ENCODE measurements at regions not wholly inside any gene's neighbourhood (a gene's known extent, or its start where the extent isn't known, plus 50 kb on each side); places are given as distances from the start of the nearest gene placed in this dataset.

DNA sequence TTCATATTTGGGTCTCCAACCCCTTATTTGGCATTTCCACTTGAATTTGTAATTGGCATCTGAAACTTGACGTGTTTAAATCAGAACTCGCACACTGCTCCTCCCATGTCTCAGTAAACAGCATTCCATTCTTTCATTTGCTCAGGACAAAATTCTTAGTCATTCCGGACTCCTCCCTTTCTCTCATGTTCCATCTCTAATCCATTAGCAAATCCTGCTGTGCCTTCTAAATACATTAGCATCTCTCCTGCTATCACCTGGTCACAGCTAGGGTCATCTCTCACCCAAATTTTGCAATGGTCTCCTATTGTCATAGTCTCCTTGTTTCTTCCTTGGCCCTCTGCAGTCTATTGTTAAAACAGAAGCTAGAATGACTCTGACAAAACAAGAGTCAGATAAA, 119.9 kb upstream of the CADPS start:
- TF ChIP-seq MYC (IDR thresholded peaks at IDR 0.05; ENCODE audit: low read depth, low read length), result no peak
- TF ChIP-seq POLR2A (IDR thresholded peaks at IDR 0.05; ENCODE audit: extremely low read depth, insufficient read length), result no peak
- TF ChIP-seq, protein P1, sequence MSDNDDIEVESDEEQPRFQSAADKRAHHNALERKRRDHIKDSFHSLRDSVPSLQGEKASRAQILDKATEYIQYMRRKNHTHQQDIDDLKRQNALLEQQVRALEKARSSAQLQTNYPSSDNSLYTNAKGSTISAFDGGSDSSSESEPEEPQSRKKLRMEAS (IDR thresholded peaks at IDR 0.05; ENCODE audit: low read depth, low read length), result no peak
- TF ChIP-seq, protein P2, sequence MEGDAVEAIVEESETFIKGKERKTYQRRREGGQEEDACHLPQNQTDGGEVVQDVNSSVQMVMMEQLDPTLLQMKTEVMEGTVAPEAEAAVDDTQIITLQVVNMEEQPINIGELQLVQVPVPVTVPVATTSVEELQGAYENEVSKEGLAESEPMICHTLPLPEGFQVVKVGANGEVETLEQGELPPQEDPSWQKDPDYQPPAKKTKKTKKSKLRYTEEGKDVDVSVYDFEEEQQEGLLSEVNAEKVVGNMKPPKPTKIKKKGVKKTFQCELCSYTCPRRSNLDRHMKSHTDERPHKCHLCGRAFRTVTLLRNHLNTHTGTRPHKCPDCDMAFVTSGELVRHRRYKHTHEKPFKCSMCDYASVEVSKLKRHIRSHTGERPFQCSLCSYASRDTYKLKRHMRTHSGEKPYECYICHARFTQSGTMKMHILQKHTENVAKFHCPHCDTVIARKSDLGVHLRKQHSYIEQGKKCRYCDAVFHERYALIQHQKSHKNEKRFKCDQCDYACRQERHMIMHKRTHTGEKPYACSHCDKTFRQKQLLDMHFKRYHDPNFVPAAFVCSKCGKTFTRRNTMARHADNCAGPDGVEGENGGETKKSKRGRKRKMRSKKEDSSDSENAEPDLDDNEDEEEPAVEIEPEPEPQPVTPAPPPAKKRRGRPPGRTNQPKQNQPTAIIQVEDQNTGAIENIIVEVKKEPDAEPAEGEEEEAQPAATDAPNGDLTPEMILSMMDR (IDR thresholded peaks at IDR 0.05; ENCODE audit: low read depth, low read length), result no peak
- no peak for DNase-seq (ENCODE audit: low read depth)

DNA sequence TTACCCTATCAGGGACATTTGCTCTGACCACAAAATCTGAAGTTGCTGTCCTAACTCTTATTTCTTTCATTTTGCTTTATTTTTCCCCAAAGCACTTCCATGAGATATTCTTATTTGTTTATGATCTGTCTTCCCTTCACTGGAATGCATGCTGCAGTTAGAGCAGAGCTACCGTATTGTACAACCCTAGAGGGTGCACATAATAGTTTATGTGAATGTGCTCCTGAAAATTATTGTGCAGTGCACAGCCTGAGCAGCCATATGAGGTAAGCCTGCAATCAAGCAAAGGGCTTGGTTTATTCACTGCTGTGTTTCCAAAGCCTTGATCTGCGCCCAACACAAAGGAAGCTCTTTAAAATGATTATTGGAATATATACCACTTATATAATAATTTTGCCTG, 120.3 kb upstream of the CADPS start:
- no peak for DNase-seq (ENCODE audit: low read depth)
- no peak overlapping the region for H3K4me3 ChIP-seq (ENCODE audit: low read depth, low read length)
- TF ChIP-seq, protein P2 (IDR thresholded peaks at IDR 0.05; ENCODE audit: low read depth, low read length), result no peak
- TF ChIP-seq MYC (IDR thresholded peaks at IDR 0.05; ENCODE audit: low read depth, low read length) (no peak), POLR2A (IDR thresholded peaks at IDR 0.05; ENCODE audit: extremely low read depth, insufficient read length) (no peak)
- TF ChIP-seq, protein P1 (IDR thresholded peaks at IDR 0.05; ENCODE audit: low read depth, low read length), result no peak

More for the DNA sequence above, 119.9 kb upstream of the CADPS start:
- H3K4me3 ChIP-seq (ENCODE audit: low read depth, low read length), result no peak overlapping the region

DNA sequence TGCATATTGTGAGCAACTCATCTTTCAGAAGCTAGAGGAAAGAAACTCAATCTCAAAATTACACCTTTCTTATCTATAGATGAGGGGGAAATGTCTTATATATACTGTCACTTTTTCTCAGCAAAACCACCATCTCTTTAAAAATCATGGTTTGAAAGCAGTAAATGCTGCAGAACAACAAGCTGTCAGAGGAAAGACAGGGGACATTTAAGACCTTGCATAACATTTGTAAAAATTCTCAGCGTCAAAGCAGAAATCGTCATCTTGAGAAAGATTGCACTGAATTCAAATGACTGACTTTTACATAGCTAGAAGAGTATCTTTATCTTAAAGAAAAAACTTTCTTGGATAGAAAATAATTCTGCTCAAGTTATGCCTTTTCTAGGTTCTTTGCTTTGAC, 122.2 kb upstream of the CADPS start:
- H3K4me3 ChIP-seq (ENCODE audit: low read depth, low read length), result no peak overlapping the region
- no peak for TF ChIP-seq MYC (IDR thresholded peaks at IDR 0.05; ENCODE audit: low read depth, low read length)
- no peak for DNase-seq (ENCODE audit: low read depth)

DNA sequence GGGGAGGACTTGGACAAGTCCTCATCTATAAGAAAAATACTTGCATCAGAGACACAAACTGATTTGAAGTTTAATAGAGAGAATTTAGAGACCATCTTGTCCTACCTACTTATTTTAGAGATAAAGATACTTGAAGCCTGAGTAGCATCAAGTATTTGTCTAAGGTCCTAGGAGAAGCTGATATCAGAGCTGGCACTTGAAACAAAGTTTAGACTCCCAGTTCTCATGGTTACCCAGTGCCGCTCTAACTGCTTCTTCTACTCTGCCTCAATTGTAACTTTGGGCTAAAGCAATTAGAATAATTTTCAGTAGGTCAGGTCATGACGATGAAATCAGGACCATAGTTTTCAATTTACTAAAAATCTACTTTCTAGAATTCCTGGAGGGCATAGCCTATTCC, 123.9 kb upstream of the CADPS start:
- no peak overlapping the region for H3K4me3 ChIP-seq (ENCODE audit: low read depth, low read length)
- TF ChIP-seq, protein P1 (IDR thresholded peaks at IDR 0.05; ENCODE audit: low read depth, low read length), result no peak
- no peak for DNase-seq (ENCODE audit: low read depth)

DNA sequence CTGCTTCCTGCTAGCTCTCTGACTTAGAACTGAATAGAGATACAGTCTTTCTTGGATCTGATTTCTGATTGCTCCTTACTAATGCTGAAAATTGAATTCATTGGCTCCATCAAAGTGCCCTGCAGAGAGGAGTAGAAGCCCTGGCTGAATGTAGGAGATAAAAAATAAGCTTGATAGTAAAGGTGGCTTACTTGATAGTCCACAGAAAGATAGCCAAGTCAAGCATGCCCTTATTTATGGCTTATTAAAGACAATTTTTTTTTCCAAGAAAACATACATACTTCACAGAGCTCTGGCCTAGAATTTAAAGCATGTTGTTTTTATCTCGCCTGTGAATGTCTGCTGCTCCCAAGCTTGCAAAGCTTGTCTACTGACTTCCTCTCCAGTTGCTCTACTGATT, 124.6 kb upstream of the CADPS start:
- no peak for DNase-seq (ENCODE audit: low read depth)
- TF ChIP-seq, protein P1 (IDR thresholded peaks at IDR 0.05; ENCODE audit: low read depth, low read length), result no peak
- TF ChIP-seq POLR2A (IDR thresholded peaks at IDR 0.05; ENCODE audit: extremely low read depth, insufficient read length), result no peak
- no peak for TF ChIP-seq MYC (IDR thresholded peaks at IDR 0.05; ENCODE audit: low read depth, low read length)
- TF ChIP-seq, protein P2 (IDR thresholded peaks at IDR 0.05; ENCODE audit: low read depth, low read length), result no peak

DNA sequence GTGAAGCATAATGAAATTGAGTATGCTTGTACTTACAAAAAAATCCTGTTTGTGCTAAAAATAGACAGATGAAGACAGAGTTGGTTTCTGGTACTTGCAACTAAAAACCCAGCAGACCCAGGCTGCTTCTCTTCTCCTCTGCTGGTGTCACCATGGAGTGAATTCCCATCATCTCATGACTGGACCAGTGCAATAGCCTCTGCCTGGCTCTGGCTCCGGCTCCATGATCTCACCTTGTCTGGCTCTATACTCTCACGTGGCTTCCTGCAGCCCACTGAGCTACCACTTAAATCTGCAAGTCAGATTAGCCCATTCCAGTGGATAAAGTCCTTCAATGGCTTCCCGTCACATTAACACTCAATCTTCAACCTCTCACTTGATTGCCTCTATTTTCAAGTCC, 129.2 kb upstream of the CADPS start:
- TF ChIP-seq POLR2A (IDR thresholded peaks at IDR 0.05; ENCODE audit: extremely low read depth, insufficient read length) (no peak), MYC (IDR thresholded peaks at IDR 0.05; ENCODE audit: low read depth, low read length) (no peak)
- TF ChIP-seq, protein P1 (IDR thresholded peaks at IDR 0.05; ENCODE audit: low read depth, low read length), result no peak
- TF ChIP-seq, protein P2 (IDR thresholded peaks at IDR 0.05; ENCODE audit: low read depth, low read length), result no peak
- no peak overlapping the region for H3K4me3 ChIP-seq (ENCODE audit: low read depth, low read length)
- no peak for DNase-seq (ENCODE audit: low read depth)

More for the DNA sequence above, 124.6 kb upstream of the CADPS start:
- H3K4me3 ChIP-seq (ENCODE audit: low read depth, low read length), result no peak overlapping the region

DNA sequence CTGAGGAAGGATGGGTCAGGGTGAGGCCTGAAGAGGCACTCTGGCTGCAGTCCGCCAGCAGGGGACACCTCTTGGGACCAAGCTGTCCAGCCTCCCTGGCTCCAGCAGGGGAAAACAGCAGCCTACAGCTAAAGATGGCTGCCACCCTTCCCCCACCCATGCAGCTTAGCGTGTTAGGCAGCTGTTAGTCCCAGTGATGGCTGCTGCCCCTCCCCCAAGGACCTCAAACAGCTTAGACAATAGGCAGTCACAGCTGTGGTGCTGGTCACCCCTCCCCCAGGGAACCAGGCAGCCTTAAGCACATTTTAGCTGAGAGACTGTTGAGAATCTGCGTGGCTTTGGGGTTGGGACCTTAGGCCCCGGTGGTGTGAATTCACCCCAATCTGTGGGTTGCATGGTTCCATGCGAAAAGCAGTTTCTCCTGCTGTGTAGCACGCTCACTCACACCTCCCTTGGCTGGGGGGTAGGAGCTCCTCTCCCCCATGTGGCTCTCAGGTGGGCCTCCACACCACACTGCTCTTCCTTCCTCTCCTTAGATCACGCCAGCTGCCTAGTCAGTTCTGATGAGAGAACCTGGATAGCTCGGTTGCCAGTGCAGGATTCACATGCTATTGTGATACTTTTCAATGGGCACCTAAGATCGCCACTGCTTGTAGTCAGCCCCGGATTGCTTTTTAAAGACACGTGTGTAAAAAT, 140.5 kb upstream of the CADPS start:
- TF ChIP-seq MYC (IDR thresholded peaks at IDR 0.05; ENCODE audit: low read depth, low read length) (no peak), POLR2A (IDR thresholded peaks at IDR 0.05; ENCODE audit: extremely low read depth, insufficient read length) (no peak)
- TF ChIP-seq, protein P1 (IDR thresholded peaks at IDR 0.05; ENCODE audit: low read depth, low read length), result no peak
- TF ChIP-seq, protein P2 (IDR thresholded peaks at IDR 0.05; ENCODE audit: low read depth, low read length), result no peak
- no peak overlapping the region for H3K4me3 ChIP-seq (ENCODE audit: low read depth, low read length)
- peak; percentile 1 for DNase-seq (ENCODE audit: low read depth)

All from NB4 (cell line).